A549 (cell line): ENCODE measurements at regions not wholly inside any gene's neighbourhood (a gene's known extent, or its start where the extent isn't known, plus 50 kb on each side); places are given as distances from the start of the nearest gene placed in this dataset.
"Not testable (repeated sequence)": the region's sequence is repeated elsewhere in the genome, so short reads cannot be mapped to it uniquely, and the experiment has no call there.

ENCODE experiments used
- CEBPB ChIP-seq, 2 experiments: fragments of >200 bp in 1 of 2; sonication (Bioruptor Twin) in 1 of 2; formaldehyde crosslinking in 1 of 2; IDR thresholded peaks; 2 replicates each; pipeline ENCODE4 v1.6.1; 2012 to 2016
- CHD2 ChIP-seq: fragments of 150-350 bp; IDR thresholded peaks from 2 replicates; pipeline ENCODE4 v1.6.1; 2014; ENCODE audit warnings: low read length; ENCODE audit not compliant: partially characterized antibody
- CTCF ChIP-seq: fragments of >200 bp; sonication (Bioruptor Twin); formaldehyde crosslinking; IDR thresholded peaks from 3 replicates; pipeline ENCODE4 v1.5.1; 2016
- JUNB ChIP-seq: fragments of >200 bp; sonication (Bioruptor Twin); formaldehyde crosslinking; IDR thresholded peaks from 2 replicates; pipeline ENCODE4 v1.6.1; 2016
- KDM5A ChIP-seq: fragments of 200-600 bp; sonication (generic); IDR thresholded peaks from 2 replicates; pipeline ENCODE4 v1.6.1; 2016; ENCODE audit warnings: antibody characterized with exemption, mild to moderate bottlenecking
- MAFK ChIP-seq: fragments of 450-650 bp; IDR thresholded peaks from 2 replicates; pipeline ENCODE4 v1.6.1; 2014; ENCODE audit not compliant: partially characterized antibody
- NR3C1 ChIP-seq: fragments of >200 bp; sonication (Bioruptor Twin); formaldehyde crosslinking; IDR thresholded peaks from 3 replicates; pipeline ENCODE4 v1.6.1; 2017
- PHF8 ChIP-seq: fragments of 200-600 bp; sonication (generic); IDR thresholded peaks from 2 replicates; pipeline ENCODE4 v1.6.1; 2016; ENCODE audit warnings: low read depth, mild to moderate bottlenecking, antibody characterized with exemption, moderate library complexity, borderline replicate concordance
- RAD21 ChIP-seq, 2 experiments: fragments of >200 bp in 1 of 2; sonication (Bioruptor Twin) in 1 of 2; formaldehyde crosslinking in 1 of 2; IDR thresholded peaks in 1 of 2; conservative IDR thresholded peaks in 1 of 2; 2 replicates in 1 of 2; 3 replicates in 1 of 2; pipeline ENCODE4 v1.6.1; 2012 to 2018; ENCODE audit warnings: inconsistent platforms in 1 of 2
- RARB ChIP-seq: fragments of 250-450 bp; sonication (Bioruptor Pico); IDR thresholded peaks from 2 replicates; pipeline ENCODE4 v1.8.0; 2021; ENCODE audit warnings: mild to moderate bottlenecking, moderate library complexity
- ZSCAN20 ChIP-seq: fragments of 250-450 bp; sonication (Bioruptor Pico); IDR thresholded peaks from 2 replicates; pipeline ENCODE4 v1.8.0; 2022; ENCODE audit warnings: mild to moderate bottlenecking, moderate library complexity

GRCh38 chr7:76676890-76677289 lies 49.8 kb upstream of the POMZP3 start:
- not testable (repeated sequence) for TF ChIP-seq JUNB; NR3C1; CTCF; PHF8; RAD21 (conservative IDR thresholded peaks at IDR 0.05 in 1 of 2, IDR thresholded peaks at IDR 0.05 in 1 of 2); RARB; MAFK; CEBPB (IDR thresholded peaks at IDR 0.05); ZSCAN20; CHD2; KDM5A
